ENCODE measurements at regions not wholly inside any gene's neighbourhood (a gene's known extent, or its start where the extent isn't known, plus 50 kb on each side); places are given as distances from the start of the nearest gene placed in this dataset.

GRCh38 chr1:98072047-98072446 lies 151.2 kb upstream of the DPYD start:
- DNase-seq (ENCODE audit: low spot score), result no peak

GRCh38 chr1:98068016-98068415 lies 147.2 kb upstream of the DPYD start:
- DNase-seq (ENCODE audit: low spot score), result no peak

GRCh38 chr1:98066911-98067310 lies 146.1 kb upstream of the DPYD start:
- DNase-seq (ENCODE audit: low spot score), result no peak

- DNase-seq (ENCODE audit: low spot score), result no peak
Measured at GRCh38 chr1:98059620-98060019, 138.8 kb upstream of the DPYD start.

GRCh38 chr1:98058676-98059075 lies 137.8 kb upstream of the DPYD start:
- DNase-seq (ENCODE audit: low spot score), result no peak

- no peak for DNase-seq (ENCODE audit: low spot score)
Measured at GRCh38 chr1:98057236-98057910, 136.5 kb upstream of the DPYD start.

GRCh38 chr1:98056781-98057180 lies 135.9 kb upstream of the DPYD start:
- DNase-seq (ENCODE audit: low spot score), result no peak

- DNase-seq (ENCODE audit: low spot score), result no peak
Measured at GRCh38 chr1:98055457-98055856, 134.6 kb upstream of the DPYD start.

- DNase-seq (ENCODE audit: low spot score), result no peak
Measured at GRCh38 chr1:98054786-98055185, 134.0 kb upstream of the DPYD start.

- DNase-seq (ENCODE audit: low spot score), result no peak
Measured at GRCh38 chr1:98054367-98054701, 133.5 kb upstream of the DPYD start.

- peak; percentile 79 for DNase-seq (ENCODE audit: low spot score)
Measured at GRCh38 chr1:98053471-98054366, 132.9 kb upstream of the DPYD start.

- DNase-seq (ENCODE audit: low spot score), result peak; percentile 40
Measured at GRCh38 chr1:98051065-98051675, 130.3 kb upstream of the DPYD start.

- DNase-seq (ENCODE audit: low spot score), result peak; percentile 17
Measured at GRCh38 chr1:98049370-98050135, 128.7 kb upstream of the DPYD start.

GRCh38 chr1:98048751-98049325 lies 128.0 kb upstream of the DPYD start:
- DNase-seq (ENCODE audit: low spot score), result no peak

- peak; percentile 82 for DNase-seq (ENCODE audit: low spot score)
Measured at GRCh38 chr1:98048244-98048643, 127.4 kb upstream of the DPYD start.

GRCh38 chr1:98047171-98047570 lies 126.3 kb upstream of the DPYD start:
- no peak for DNase-seq (ENCODE audit: low spot score)

- peak; percentile 11 for DNase-seq (ENCODE audit: low spot score)
Measured at GRCh38 chr1:98045767-98046641, 125.2 kb upstream of the DPYD start.

- peak; percentile 18 for DNase-seq (ENCODE audit: low spot score)
Measured at GRCh38 chr1:98045211-98045766, 124.5 kb upstream of the DPYD start.

- DNase-seq (ENCODE audit: low spot score), result no peak
Measured at GRCh38 chr1:98044766-98045165, 123.9 kb upstream of the DPYD start.

GRCh38 chr1:98044071-98044697 lies 123.3 kb upstream of the DPYD start:
- DNase-seq (ENCODE audit: low spot score), result no peak
